Fibroblast of lung (primary cell): ENCODE measurements at regions not wholly inside any gene's neighbourhood (a gene's known extent, or its start where the extent isn't known, plus 50 kb on each side); places are given as distances from the start of the nearest gene placed in this dataset.

Source experiments
- DNase-seq, 2 donors: peaks; one replicate each; pipeline versions ENCODE4 v3.0.0 to v3.0.0-alpha.2; 2010; ENCODE audit warnings: low read depth in 2 of 2
- H2AFZ ChIP-seq: 2 replicates; pipeline ENCODE4 v1.5.1; 2012; ENCODE audit warnings: low read length, control low read depth, inconsistent platforms
- H3K27ac ChIP-seq: 2 replicates; pipeline ENCODE4 v1.5.1; 2011; ENCODE audit warnings: low read length, control low read depth; ENCODE audit not compliant: insufficient read depth
- H3K27me3 ChIP-seq: 2 replicates; pipeline ENCODE4 v1.5.1; 2011; ENCODE audit warnings: mild to moderate bottlenecking, low read length; ENCODE audit not compliant: control insufficient read depth, insufficient read depth
- H3K36me3 ChIP-seq: 2 replicates; pipeline ENCODE4 v1.5.1; 2011; ENCODE audit warnings: low read length; ENCODE audit not compliant: control insufficient read depth, insufficient read depth
- H3K4me1 ChIP-seq: 2 replicates; pipeline ENCODE4 v1.5.1; 2011; ENCODE audit warnings: low read length; ENCODE audit not compliant: control insufficient read depth, insufficient read depth; ENCODE audit errors: extremely low read depth
- H3K4me2 ChIP-seq: 2 replicates; pipeline ENCODE4 v1.5.1; 2011; ENCODE audit warnings: low read length, control low read depth; ENCODE audit not compliant: insufficient read depth; ENCODE audit errors: extremely low read depth
- H3K4me3 ChIP-seq, 4 experiments: fragments of 200-600 bp in 1 of 4; sonication (generic) in 1 of 4; replicated peaks in 1 of 4; 2 replicates each; pipeline ENCODE4 v1.5.1; 2011 to 2016; ENCODE audit warnings: low read length in 4 of 4, low read depth in 3 of 4, mild to moderate bottlenecking in 3 of 4, control low read depth in 2 of 4, inconsistent platforms in 1 of 4, mixed read lengths in 1 of 4; ENCODE audit not compliant: insufficient read depth in 1 of 4; ENCODE audit errors: control extremely low read depth in 1 of 4
- H3K79me2 ChIP-seq: 2 replicates; pipeline ENCODE4 v1.5.1; 2012; ENCODE audit warnings: mild to moderate bottlenecking, low read length, inconsistent platforms; ENCODE audit not compliant: control insufficient read depth, insufficient read depth
- H3K9ac ChIP-seq: 2 replicates; pipeline ENCODE4 v1.5.1; 2011; ENCODE audit warnings: mild to moderate bottlenecking, low read length, control low read depth; ENCODE audit not compliant: insufficient read depth
- H3K9me3 ChIP-seq: 2 replicates; pipeline ENCODE4 v1.5.1; 2012; ENCODE audit warnings: low read depth, low read length; ENCODE audit not compliant: control insufficient read depth, insufficient read depth
- H4K20me1 ChIP-seq: 2 replicates; pipeline ENCODE4 v1.5.1; 2011; ENCODE audit warnings: low read length; ENCODE audit not compliant: control insufficient read depth, insufficient read depth; ENCODE audit errors: extremely low read depth
- EZH2 ChIP-seq: IDR thresholded peaks from 2 replicates; pipeline ENCODE4 v1.5.1; 2012; ENCODE audit warnings: low read length, control low read depth, mild to moderate bottlenecking; ENCODE audit errors: missing control alignments
- TF ChIP-seq, protein P1 (sequence below), 2 donors: IDR thresholded peaks in 1 of 2; conservative IDR thresholded peaks in 1 of 2; 1 replicate in 1 of 2; 2 replicates in 1 of 2; pipeline ENCODE4 v1.5.1; 2011 to 2012; ENCODE audit warnings: low read length in 2 of 2, control low read depth in 1 of 2, inconsistent platforms in 1 of 2, low read depth in 1 of 2, mild to moderate bottlenecking in 1 of 2

GRCh38 chr4:123306769-123307168, 89.8 kb upstream of the SPRY1 start:
- Histone ChIP-seq H4K20me1 (no peaks in the 10 kb centered on the region), H3K9me3 (no peaks in the 10 kb centered on the region), H3K4me2 (no peak overlapping the region), H3K27ac (no peak overlapping the region), H3K79me2 (no peaks in the 10 kb centered on the region), H3K4me3 (no peak overlapping the region), H3K27me3 (no peaks in the 10 kb centered on the region), H3K9ac (no peak overlapping the region), H3K36me3 (no peaks in the 10 kb centered on the region), H3K4me1 (no peaks in the 10 kb centered on the region), H2AFZ (no peak overlapping the region)
- TF ChIP-seq, protein P1, sequence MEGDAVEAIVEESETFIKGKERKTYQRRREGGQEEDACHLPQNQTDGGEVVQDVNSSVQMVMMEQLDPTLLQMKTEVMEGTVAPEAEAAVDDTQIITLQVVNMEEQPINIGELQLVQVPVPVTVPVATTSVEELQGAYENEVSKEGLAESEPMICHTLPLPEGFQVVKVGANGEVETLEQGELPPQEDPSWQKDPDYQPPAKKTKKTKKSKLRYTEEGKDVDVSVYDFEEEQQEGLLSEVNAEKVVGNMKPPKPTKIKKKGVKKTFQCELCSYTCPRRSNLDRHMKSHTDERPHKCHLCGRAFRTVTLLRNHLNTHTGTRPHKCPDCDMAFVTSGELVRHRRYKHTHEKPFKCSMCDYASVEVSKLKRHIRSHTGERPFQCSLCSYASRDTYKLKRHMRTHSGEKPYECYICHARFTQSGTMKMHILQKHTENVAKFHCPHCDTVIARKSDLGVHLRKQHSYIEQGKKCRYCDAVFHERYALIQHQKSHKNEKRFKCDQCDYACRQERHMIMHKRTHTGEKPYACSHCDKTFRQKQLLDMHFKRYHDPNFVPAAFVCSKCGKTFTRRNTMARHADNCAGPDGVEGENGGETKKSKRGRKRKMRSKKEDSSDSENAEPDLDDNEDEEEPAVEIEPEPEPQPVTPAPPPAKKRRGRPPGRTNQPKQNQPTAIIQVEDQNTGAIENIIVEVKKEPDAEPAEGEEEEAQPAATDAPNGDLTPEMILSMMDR (conservative IDR thresholded peaks at IDR 0.05 in 1 of 2, IDR thresholded peaks at IDR 0.05 in 1 of 2; ENCODE audit: low read depth in 1 of 2, low read length in 2 of 2) = no peak
- TF ChIP-seq EZH2 = no peak
- DNase-seq = no peak

DNA sequence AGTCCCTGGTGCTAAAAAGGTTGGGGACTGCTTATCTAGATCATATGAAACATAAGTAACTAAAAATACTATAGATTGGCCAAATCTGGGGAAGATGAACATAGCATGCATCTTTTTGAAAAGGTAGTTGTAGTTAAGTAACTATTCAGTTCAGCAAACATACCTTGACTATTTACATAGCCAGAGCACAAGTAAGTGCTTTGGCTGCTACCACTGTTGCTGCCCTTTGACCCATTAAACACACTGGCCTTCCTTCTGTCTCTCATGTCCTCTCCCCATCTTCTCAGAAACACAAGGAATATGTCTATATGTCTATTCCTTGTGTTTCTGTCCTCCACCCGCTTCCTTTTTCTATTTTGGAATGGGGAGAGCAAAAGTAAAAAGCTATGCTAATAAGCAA, 87.9 kb upstream of the SPRY1 start:
- DNase-seq = no peak
- Histone ChIP-seq H3K9ac (no peak overlapping the region), H3K9me3 (no peaks in the 10 kb centered on the region), H3K27me3 (no peaks in the 10 kb centered on the region), H3K79me2 (no peaks in the 10 kb centered on the region), H3K36me3 (no peaks in the 10 kb centered on the region), H3K4me2 (no peak overlapping the region), H2AFZ (no peak overlapping the region), H3K27ac (no peak overlapping the region), H3K4me1 (no peaks in the 10 kb centered on the region), H4K20me1 (no peaks in the 10 kb centered on the region), H3K4me3 (no peak overlapping the region)
- TF ChIP-seq, protein P1 (conservative IDR thresholded peaks at IDR 0.05 in 1 of 2, IDR thresholded peaks at IDR 0.05 in 1 of 2; ENCODE audit: low read depth in 1 of 2, low read length in 2 of 2) = no peak
- no peak for TF ChIP-seq EZH2

- H3K79me2 ChIP-seq = no peaks in the 10 kb centered on the region
- TF ChIP-seq, protein P1 (conservative IDR thresholded peaks at IDR 0.05 in 1 of 2, IDR thresholded peaks at IDR 0.05 in 1 of 2; ENCODE audit: low read depth in 1 of 2, low read length in 2 of 2) = no peak
- TF ChIP-seq EZH2 = no peak
- H3K36me3 ChIP-seq = no peaks in the 10 kb centered on the region
- H3K9me3 ChIP-seq = no peaks in the 10 kb centered on the region
- H3K9ac ChIP-seq = no peak overlapping the region
- H3K27me3 ChIP-seq = no peaks in the 10 kb centered on the region
- no peak overlapping the region for H3K27ac ChIP-seq
- H3K4me3 ChIP-seq = no peak overlapping the region
- DNase-seq = no peak
- H4K20me1 ChIP-seq = no peaks in the 10 kb centered on the region
- no peak overlapping the region for H3K4me2 ChIP-seq
- H2AFZ ChIP-seq = no peak overlapping the region
- no peaks in the 10 kb centered on the region for H3K4me1 ChIP-seq
Measured at GRCh38 chr4:123312116-123312515, 84.5 kb upstream of the SPRY1 start.
